ENCODE measurements at regions not wholly inside any gene's neighbourhood (a gene's known extent, or its start where the extent isn't known, plus 50 kb on each side); places are given as distances from the start of the nearest gene placed in this dataset.
"Not testable (repeated sequence)": the region's sequence is repeated elsewhere in the genome, so short reads cannot be mapped to it uniquely, and the experiment has no call there.

GRCh38 chr22:11062534-11062933 is 4465.5 kb upstream of the OR11H1 start:
- TF ChIP-seq CTCF, POLR2A (IDR thresholded peaks at IDR 0.05): not testable (repeated sequence)
